Thyroid gland (tissue), 4 donors: ENCODE measurements at regions not wholly inside any gene's neighbourhood (a gene's known extent, or its start where the extent isn't known, plus 50 kb on each side); places are given as distances from the start of the nearest gene placed in this dataset.
"Not testable (repeated sequence)": the region's sequence is repeated elsewhere in the genome, so short reads cannot be mapped to it uniquely, and the experiment has no call there.

Experiments
- DNase-seq, 2 donors: peaks; one replicate each; pipeline ENCODE4 v3.0.0-alpha.2; 2019
- H3K27ac ChIP-seq, 3 donors: fragments of 200-600 bp; sonication (generic); 1 replicate in 2 of 3; 2 replicates in 1 of 3; pipeline ENCODE4 v1.5.1; 2016 to 2019; ENCODE audit warnings: mild to moderate bottlenecking in 1 of 3, moderate library complexity in 1 of 3
- H3K27me3 ChIP-seq: fragments of 200-600 bp; sonication (generic); one replicate; pipeline ENCODE4 v1.5.1; 2019
- H3K36me3 ChIP-seq, 2 donors: fragments of 200-600 bp; sonication (generic); one replicate each; pipeline ENCODE4 v1.5.1; 2016 to 2019
- H3K4me1 ChIP-seq, 2 donors: fragments of 200-600 bp; sonication (generic); one replicate each; pipeline ENCODE4 v1.5.1; 2017 to 2019
- H3K4me3 ChIP-seq, 3 donors: fragments of 200-600 bp; sonication (generic); replicated peaks in 1 of 3; 1 replicate in 2 of 3; 2 replicates in 1 of 3; pipeline ENCODE4 v1.5.1; 2016; ENCODE audit warnings: mild to moderate bottlenecking in 1 of 3
- H3K9me3 ChIP-seq: fragments of 200-600 bp; sonication (generic); one replicate; pipeline ENCODE4 v1.5.1; 2017
- CTCF ChIP-seq, 6 experiments: fragments of 200-600 bp in 3 of 6; fragments of 450-650 bp in 3 of 6; sonication (generic) in 3 of 6; IDR thresholded peaks; one replicate each; pipeline ENCODE4 v1.5.1; 2016 to 2019; ENCODE audit warnings: antibody characterized with exemption in 6 of 6, mild to moderate bottlenecking in 2 of 6, inconsistent platforms in 1 of 6, moderate library complexity in 1 of 6
- POLR2A ChIP-seq, 2 donors: fragments of 450-650 bp; IDR thresholded peaks; one replicate each; pipeline ENCODE4 v1.6.1; 2017; ENCODE audit warnings: antibody characterized with exemption in 2 of 2, mild to moderate bottlenecking in 2 of 2, moderate library complexity in 1 of 2
- WGBS, 2 donors: methylation state at CpG; one replicate each; pipeline ENCODE4 v1.1.5; 2017; 5-methylcytosine and 5-hydroxymethylcytosine counted together
- intact Hi-C: fragments of 100-400 bp; cut with DNase I; formaldehyde crosslinking; loops from one replicate; pipeline ENCODE4 v1.15.1; 2023

GRCh38 chr9:1550636-1551035 lies 464.5 kb upstream of the SMARCA2 start:
- Histone ChIP-seq H3K9me3 (no peaks in the 10 kb centered on the region), H3K27ac (no peak overlapping the region), H3K36me3 (no peaks in the 10 kb centered on the region), H3K4me3 (no peak overlapping the region), H3K4me1 (no peaks in the 10 kb centered on the region), H3K27me3 (no peaks in the 10 kb centered on the region)
- 56 to 58% methylated on average over 1 of the region's 1 CpG for WGBS, 2 donors
- intact Hi-C loops = no loop called here
- no peak for DNase-seq
- TF ChIP-seq POLR2A (IDR thresholded peaks at IDR 0.05) (no peak), CTCF (IDR thresholded peaks at IDR 0.05) (no peak)

- intact Hi-C loops = no loop called here
- WGBS, 2 donors = 57 to 65% methylated on average over 5 of the region's 5 CpGs
Measured at GRCh38 chr9:1554081-1555035, 460.8 kb upstream of the SMARCA2 start.

GRCh38 chr9:1558666-1559065 lies 456.5 kb upstream of the SMARCA2 start:
- not testable (repeated sequence) for H3K9me3 ChIP-seq
- 84 to 95% methylated on average over 3 to 10 of the region's 10 CpGs for WGBS, 2 donors

More at GRCh38 chr9:1554081-1555035, 460.8 kb upstream of the SMARCA2 start:
- no peak for DNase-seq
- Histone ChIP-seq H3K27ac (no peak overlapping the region), H3K4me3 (no peak overlapping the region), H3K27me3 (no peaks in the 10 kb centered on the region), H3K36me3 (no peaks in the 10 kb centered on the region), H3K4me1 (no peaks in the 10 kb centered on the region), H3K9me3 (no peaks in the 10 kb centered on the region)
- TF ChIP-seq CTCF (IDR thresholded peaks at IDR 0.05) = no peak
- TF ChIP-seq POLR2A (IDR thresholded peaks at IDR 0.05) = no peak

GRCh38 chr9:1575939-1576338 lies 439.2 kb upstream of the SMARCA2 start:
- 78% methylated on average over 1 of the region's 1 CpG; no CpG with 5 or more reads in 1 of the 2 donors for WGBS, 2 donors

More at GRCh38 chr9:1558666-1559065, 456.5 kb upstream of the SMARCA2 start:
- DNase-seq, H3K4me1 ChIP-seq, H3K27me3 ChIP-seq, intact Hi-C loops, H3K4me3 ChIP-seq, H3K27ac ChIP-seq, H3K36me3 ChIP-seq: not testable (repeated sequence)

GRCh38 chr9:1580215-1580614 lies 434.9 kb upstream of the SMARCA2 start:
- intact Hi-C loops = no loop called here
- no peak overlapping the region for H3K27ac ChIP-seq
- DNase-seq = no peak
- H3K27me3 ChIP-seq = no peaks in the 10 kb centered on the region
- no peaks in the 10 kb centered on the region for H3K36me3 ChIP-seq
- no peaks in the 10 kb centered on the region for H3K9me3 ChIP-seq
- H3K4me1 ChIP-seq = no peaks in the 10 kb centered on the region
- no peak overlapping the region for H3K4me3 ChIP-seq
- TF ChIP-seq POLR2A (IDR thresholded peaks at IDR 0.05) = no peak
- no peak for TF ChIP-seq CTCF (IDR thresholded peaks at IDR 0.05)

More at GRCh38 chr9:1575939-1576338, 439.2 kb upstream of the SMARCA2 start:
- no peak for DNase-seq
- intact Hi-C loops = no loop called here
- Histone ChIP-seq H3K36me3 (no peaks in the 10 kb centered on the region), H3K27ac (no peak overlapping the region), H3K4me1 (no peaks in the 10 kb centered on the region), H3K4me3 (no peak overlapping the region), H3K9me3 (no peaks in the 10 kb centered on the region), H3K27me3 (no peaks in the 10 kb centered on the region)
- no peak for TF ChIP-seq POLR2A (IDR thresholded peaks at IDR 0.05)
- TF ChIP-seq CTCF (IDR thresholded peaks at IDR 0.05) = no peak
